ENCODE measurements at regions not wholly inside any gene's neighbourhood (a gene's known extent, or its start where the extent isn't known, plus 50 kb on each side); places are given as distances from the start of the nearest gene placed in this dataset.
"Not testable (repeated sequence)": the region's sequence is repeated elsewhere in the genome, so short reads cannot be mapped to it uniquely, and the experiment has no call there.

- H2BK20ac ChIP-seq (ENCODE audit: low read length); H3K79me2 ChIP-seq (ENCODE audit: control insufficient read depth in 1 of 2, insufficient read depth in 2 of 2, low read length in 2 of 2); POLR2A ChIA-PET (ENCODE audit: partially characterized antibody); H4K5ac ChIP-seq (ENCODE audit: insufficient read length, low read depth, low read length); H3K36me3 ChIP-seq (ENCODE audit: control insufficient read depth in 2 of 4, insufficient read depth in 4 of 4, low read length in 3 of 4); H3K79me1 ChIP-seq (ENCODE audit: low read depth, low read length); H2BK12ac ChIP-seq (ENCODE audit: low read depth, low read length); H4K20me1 ChIP-seq (replicated peaks in 1 of 2; ENCODE audit: control insufficient read depth in 1 of 2, insufficient read depth in 2 of 2, low read length in 2 of 2); H3K4me1 ChIP-seq (replicated peaks in 1 of 4; ENCODE audit: control insufficient read depth in 3 of 4, insufficient read depth in 4 of 4, low read length in 3 of 4); H3K56ac ChIP-seq (replicated peaks; ENCODE audit: insufficient read length, low read depth, low read length); H3K27me3 ChIP-seq (replicated peaks in 1 of 4; ENCODE audit: control insufficient read depth in 3 of 4, extremely low read depth in 1 of 4, insufficient read depth in 3 of 4, low read length in 3 of 4); H3K23me2 ChIP-seq (ENCODE audit: low read depth, low read length); CTCF ChIA-PET (ENCODE audit: partially characterized antibody); H3K14ac ChIP-seq (ENCODE audit: insufficient read length); H3K9ac ChIP-seq (replicated peaks in 1 of 4; ENCODE audit: extremely low read depth in 1 of 4, low read depth in 3 of 4, low read length in 3 of 4); H4K8ac ChIP-seq (ENCODE audit: extremely low read depth, insufficient read depth, low read length); FAIRE-seq; H2BK120ac ChIP-seq (replicated peaks; ENCODE audit: low read depth, low read length); H2AK5ac ChIP-seq (ENCODE audit: low read depth, low read length); H2AFZ ChIP-seq (ENCODE audit: low read length); H3K18ac ChIP-seq (ENCODE audit: extremely low read depth, low read length); H2BK15ac ChIP-seq (ENCODE audit: low read length); H3K4me2 ChIP-seq (ENCODE audit: insufficient read depth in 1 of 2, low read depth in 2 of 2, low read length in 2 of 2); H2BK5ac ChIP-seq (ENCODE audit: low read depth, low read length); DNase-seq (ENCODE audit: low read depth in 1 of 2, low spot score in 2 of 2); H3K27ac ChIP-seq (ENCODE audit: low read depth, low read length); H3K4ac ChIP-seq (replicated peaks; ENCODE audit: insufficient read length, low read depth, low read length); H3K23ac ChIP-seq (ENCODE audit: insufficient read length); H3K4me3 ChIP-seq (ENCODE audit: extremely low read depth in 1 of 4, insufficient read depth in 2 of 4, low read depth in 3 of 4, low read length in 4 of 4); H4K91ac ChIP-seq (replicated peaks; ENCODE audit: insufficient read length, low read length): not testable (repeated sequence)
- WGBS, 2 experiments (ENCODE audit: extremely low coverage in 1 of 2, insufficient coverage in 1 of 2, insufficient read length in 1 of 2, insufficient replicate concordance in 2 of 2, low coverage in 1 of 2, low lambda C conversion rate in 2 of 2, missing lambda C conversion rate in 1 of 2) = 67% methylated on average over 1 of the region's 1 CpG; no CpG with 5 or more reads in 1 of the 2 experiments
- H3K9me3 ChIP-seq (ENCODE audit: insufficient read depth in 2 of 2, low read depth in 1 of 2, low read length in 1 of 2) = peaks cover 24 to 62% of the 10 kb centered on the region in 2 experiments; a peak in 3 of 4 replicates
Observed at GRCh38 chr2:91985490-91985889, 2885.7 kb upstream of the TEKT4 start.

GRCh38 chr2:91986893-91987292 is 2884.3 kb upstream of the TEKT4 start:
- H2BK5ac ChIP-seq (ENCODE audit: low read depth, low read length); POLR2A ChIA-PET (ENCODE audit: partially characterized antibody); DNase-seq (ENCODE audit: low read depth in 1 of 2, low spot score in 2 of 2): not testable (repeated sequence)

More at GRCh38 chr2:91986893-91987292, 2884.3 kb upstream of the TEKT4 start:
- H3K23me2 ChIP-seq (ENCODE audit: low read depth, low read length); H3K4ac ChIP-seq (replicated peaks; ENCODE audit: insufficient read length, low read depth, low read length); H4K8ac ChIP-seq (ENCODE audit: extremely low read depth, insufficient read depth, low read length); H2BK20ac ChIP-seq (ENCODE audit: low read length); H3K9ac ChIP-seq (replicated peaks in 1 of 4; ENCODE audit: extremely low read depth in 1 of 4, low read depth in 3 of 4, low read length in 3 of 4); H3K27ac ChIP-seq (ENCODE audit: low read depth, low read length); H3K4me2 ChIP-seq (ENCODE audit: insufficient read depth in 1 of 2, low read depth in 2 of 2, low read length in 2 of 2); H3K36me3 ChIP-seq (ENCODE audit: control insufficient read depth in 2 of 4, insufficient read depth in 4 of 4, low read length in 3 of 4); H3K23ac ChIP-seq (ENCODE audit: insufficient read length); CTCF ChIA-PET (ENCODE audit: partially characterized antibody); H3K56ac ChIP-seq (replicated peaks; ENCODE audit: insufficient read length, low read depth, low read length); H2BK15ac ChIP-seq (ENCODE audit: low read length); H4K5ac ChIP-seq (ENCODE audit: insufficient read length, low read depth, low read length); H4K20me1 ChIP-seq (replicated peaks in 1 of 2; ENCODE audit: control insufficient read depth in 1 of 2, insufficient read depth in 2 of 2, low read length in 2 of 2); FAIRE-seq; H3K4me1 ChIP-seq (replicated peaks in 1 of 4; ENCODE audit: control insufficient read depth in 3 of 4, insufficient read depth in 4 of 4, low read length in 3 of 4); H3K79me1 ChIP-seq (ENCODE audit: low read depth, low read length); H3K14ac ChIP-seq (ENCODE audit: insufficient read length); H3K27me3 ChIP-seq (replicated peaks in 1 of 4; ENCODE audit: control insufficient read depth in 3 of 4, extremely low read depth in 1 of 4, insufficient read depth in 3 of 4, low read length in 3 of 4); H3K18ac ChIP-seq (ENCODE audit: extremely low read depth, low read length); H4K91ac ChIP-seq (replicated peaks; ENCODE audit: insufficient read length, low read length); H2AK5ac ChIP-seq (ENCODE audit: low read depth, low read length); H2AFZ ChIP-seq (ENCODE audit: low read length); H3K79me2 ChIP-seq (ENCODE audit: control insufficient read depth in 1 of 2, insufficient read depth in 2 of 2, low read length in 2 of 2); H2BK120ac ChIP-seq (replicated peaks; ENCODE audit: low read depth, low read length); H3K4me3 ChIP-seq (ENCODE audit: extremely low read depth in 1 of 4, insufficient read depth in 2 of 4, low read depth in 3 of 4, low read length in 4 of 4); H2BK12ac ChIP-seq (ENCODE audit: low read depth, low read length): not testable (repeated sequence)
- peaks cover 18 to 48% of the 10 kb centered on the region in 2 experiments; a peak in 3 of 4 replicates for H3K9me3 ChIP-seq (ENCODE audit: insufficient read depth in 2 of 2, low read depth in 1 of 2, low read length in 1 of 2)
- 80% methylated on average over 2 of the region's 2 CpGs; no CpG with 5 or more reads in 1 of the 2 experiments for WGBS, 2 experiments (ENCODE audit: extremely low coverage in 1 of 2, insufficient coverage in 1 of 2, insufficient read length in 1 of 2, insufficient replicate concordance in 2 of 2, low coverage in 1 of 2, low lambda C conversion rate in 2 of 2, missing lambda C conversion rate in 1 of 2)
